GM10248 (cell line): ENCODE measurements at regions not wholly inside any gene's neighbourhood (a gene's known extent, or its start where the extent isn't known, plus 50 kb on each side); places are given as distances from the start of the nearest gene placed in this dataset.

ENCODE experiments used
- CTCF ChIA-PET: fragments of 300-600 bp; sonication (Branson Sonifier 250); formaldehyde crosslinking; extraction: SDS; loops from one replicate; lab custom pipeline; 2021; ENCODE audit warnings: antibody characterized with exemption; lab: Yijun Ruan, JAX
- POLR2A ChIA-PET: fragments of 350-650 bp; sonication (Branson Sonifier 250); formaldehyde crosslinking; extraction: SDS; loops from one replicate; lab custom pipeline; 2020; ENCODE audit warnings: antibody characterized with exemption; lab: Yijun Ruan, JAX
- DNase-seq: peaks from one replicate; pipeline ENCODE4 v3.0.0; 2012; ENCODE audit errors: extremely low spot score
- CTCF ChIP-seq: IDR thresholded peaks from 2 replicates; pipeline ENCODE4 v1.5.1; 2012; ENCODE audit warnings: mild to moderate bottlenecking, low read depth; ENCODE audit errors: extremely low read depth, missing control alignments, control extremely low read depth

- CTCF ChIA-PET: interaction anchor here (1.1 kb wide), 1 partner anchor 12 kb away, joined by 3 read pairs; no protein-coding TSS in a partner anchor
- no peak for DNase-seq
- POLR2A ChIA-PET: no interaction called here
- no peak for TF ChIP-seq CTCF
Measured at GRCh38 chr2:52405980-52406379, 1361.6 kb upstream of the CHAC2 start.

GRCh38 chr2:52404866-52405265, 1362.7 kb upstream of the CHAC2 start:
- ChIA-PET POLR2A (no interaction called here), CTCF (no interaction called here)
- no peak for DNase-seq
- no peak for TF ChIP-seq CTCF

- POLR2A ChIA-PET: no interaction called here
- DNase-seq: no peak
- no peak for TF ChIP-seq CTCF
- CTCF ChIA-PET: no interaction called here
Measured at GRCh38 chr2:52404046-52404445, 1363.6 kb upstream of the CHAC2 start.

GRCh38 chr2:52402128-52402527, 1365.5 kb upstream of the CHAC2 start:
- CTCF ChIA-PET: interaction anchor here (0.9 kb wide), 1 partner anchor 12 kb away, joined by 3 read pairs; no protein-coding TSS in a partner anchor
- no peak for DNase-seq
- POLR2A ChIA-PET: no interaction called here
- TF ChIP-seq CTCF: no peak

- ChIA-PET POLR2A (no interaction called here), CTCF (no interaction called here)
- no peak for TF ChIP-seq CTCF
- DNase-seq: no peak
Measured at GRCh38 chr2:52396836-52397235, 1364.9 kb upstream of the NRXN1 start.

- TF ChIP-seq CTCF: no peak
- ChIA-PET CTCF (no interaction called here), POLR2A (no interaction called here)
- DNase-seq: no peak
Measured at GRCh38 chr2:52395912-52396311, 1364.0 kb upstream of the NRXN1 start.

GRCh38 chr2:52391621-52392020, 1359.7 kb upstream of the NRXN1 start:
- TF ChIP-seq CTCF: no peak
- ChIA-PET POLR2A (no interaction called here), CTCF (no interaction called here)
- DNase-seq: no peak
